ENCODE measurements at regions not wholly inside any gene's neighbourhood (a gene's known extent, or its start where the extent isn't known, plus 50 kb on each side); places are given as distances from the start of the nearest gene placed in this dataset.

- CTCF ChIA-PET: no interaction called here
- Mint-ChIP-seq H3K9me3 (ENCODE audit: low read depth, unreplicated experiment) (peaks cover 2% of the 10 kb centered on the region), H3K27me3 (ENCODE audit: unreplicated experiment) (no peaks in the 10 kb centered on the region), H3K36me3 (ENCODE audit: insufficient read depth, unreplicated experiment) (no peaks in the 10 kb centered on the region), H3K4me3 (ENCODE audit: low read depth, unreplicated experiment) (no peak overlapping the region), H3K4me1 (ENCODE audit: low read depth, unreplicated experiment) (no peaks in the 10 kb centered on the region), H3K27ac (ENCODE audit: unreplicated experiment) (no peak overlapping the region)
- DNase-seq: no peak
- intact Hi-C loops (cut with micrococcal nuclease; ENCODE audit: unreplicated experiment): no loop called here
- no TSS peak for BruUV-seq (replicated peaks)
- no peak for TF ChIP-seq CTCF (IDR thresholded peaks at IDR 0.05; ENCODE audit: unreplicated experiment)
These were observed 313.9 kb downstream of the WDR72 start for GRCh38 chr15:53445531-53445930.

DNA sequence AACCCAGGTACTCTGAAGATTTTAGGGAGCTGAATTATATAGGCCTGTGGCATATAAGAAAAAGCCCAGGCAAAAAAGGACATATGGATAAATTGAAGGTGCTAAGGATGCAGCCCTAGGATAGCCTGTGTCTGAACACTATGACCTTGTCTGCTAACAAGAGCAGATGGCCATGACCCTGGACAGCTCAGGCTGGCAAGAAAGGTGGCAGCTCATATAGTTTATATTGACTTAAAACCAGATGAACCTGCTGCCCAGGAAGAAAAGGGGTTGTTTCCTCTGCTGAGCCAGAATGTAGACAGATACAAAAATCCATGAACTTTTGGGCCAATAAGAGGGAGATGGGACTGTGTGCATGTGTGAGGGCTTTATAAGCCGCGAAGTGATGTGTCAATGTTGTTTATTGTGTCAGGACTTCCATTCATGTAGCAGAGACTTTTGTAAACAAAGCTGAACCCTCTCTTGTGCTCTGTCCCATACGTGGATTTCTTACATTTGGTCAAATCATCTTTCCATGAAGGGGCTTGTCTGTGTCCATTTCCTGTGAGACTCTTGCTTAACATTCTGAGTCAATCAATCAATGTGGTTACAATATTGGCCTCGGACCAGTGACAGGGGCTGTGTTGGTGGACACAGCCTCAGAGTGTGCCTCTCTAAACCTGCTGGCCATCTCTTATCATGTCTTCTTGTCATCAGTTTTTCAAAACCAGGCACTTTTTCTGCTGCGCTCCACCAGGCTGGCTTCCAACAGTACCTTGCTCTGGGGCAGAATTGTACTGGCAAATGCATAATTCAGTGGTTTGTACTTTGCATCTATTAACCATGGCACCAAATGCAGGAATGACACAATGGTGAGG, 321.2 kb downstream of the WDR72 start:
- peaks cover 2% of the 10 kb centered on the region for H3K9me3 Mint-ChIP-seq (ENCODE audit: low read depth, unreplicated experiment)
- DNase-seq: no peak
- no peak for TF ChIP-seq CTCF (IDR thresholded peaks at IDR 0.05; ENCODE audit: unreplicated experiment)
- CTCF ChIA-PET: no interaction called here
- no peak overlapping the region for H3K4me3 Mint-ChIP-seq (ENCODE audit: low read depth, unreplicated experiment)
- no peak overlapping the region for H3K27ac Mint-ChIP-seq (ENCODE audit: unreplicated experiment)
- H3K27me3 Mint-ChIP-seq (ENCODE audit: unreplicated experiment): no peaks in the 10 kb centered on the region
- BruUV-seq (replicated peaks): no TSS peak
- H3K4me1 Mint-ChIP-seq (ENCODE audit: low read depth, unreplicated experiment): peaks cover 9% of the 10 kb centered on the region
- intact Hi-C loops (cut with micrococcal nuclease; ENCODE audit: unreplicated experiment): no loop called here
- no peaks in the 10 kb centered on the region for H3K36me3 Mint-ChIP-seq (ENCODE audit: insufficient read depth, unreplicated experiment)

DNA sequence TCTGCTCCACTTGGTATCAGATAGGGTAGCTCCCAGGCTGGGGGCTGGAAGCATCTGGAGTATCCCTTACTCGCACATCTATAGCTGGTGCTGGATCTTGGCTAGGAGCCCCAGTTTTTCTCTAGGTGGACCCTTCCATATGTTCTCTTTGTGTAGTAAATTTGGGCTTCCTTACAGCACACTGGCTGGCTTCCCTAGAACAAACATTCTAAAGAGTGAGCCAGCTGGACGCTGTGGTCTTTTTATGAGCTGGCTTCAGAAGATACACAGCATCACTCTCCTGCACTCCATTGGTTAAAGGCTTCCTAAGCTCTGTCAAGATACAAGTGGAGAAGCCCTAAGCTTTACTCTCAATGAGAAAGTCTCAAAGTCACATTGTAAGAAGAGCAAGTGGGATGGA, 322.1 kb downstream of the WDR72 start:
- peaks cover 2% of the 10 kb centered on the region for H3K9me3 Mint-ChIP-seq (ENCODE audit: low read depth, unreplicated experiment)
- no peak overlapping the region for H3K4me3 Mint-ChIP-seq (ENCODE audit: low read depth, unreplicated experiment)
- no TSS peak for BruUV-seq (replicated peaks)
- H3K27me3 Mint-ChIP-seq (ENCODE audit: unreplicated experiment): no peaks in the 10 kb centered on the region
- TF ChIP-seq CTCF (IDR thresholded peaks at IDR 0.05; ENCODE audit: unreplicated experiment): no peak
- intact Hi-C loops (cut with micrococcal nuclease; ENCODE audit: unreplicated experiment): no loop called here
- no peaks in the 10 kb centered on the region for H3K36me3 Mint-ChIP-seq (ENCODE audit: insufficient read depth, unreplicated experiment)
- DNase-seq: no peak
- CTCF ChIA-PET: no interaction called here
- H3K27ac Mint-ChIP-seq (ENCODE audit: unreplicated experiment): no peak overlapping the region
- peaks cover 9% of the 10 kb centered on the region for H3K4me1 Mint-ChIP-seq (ENCODE audit: low read depth, unreplicated experiment)

DNA sequence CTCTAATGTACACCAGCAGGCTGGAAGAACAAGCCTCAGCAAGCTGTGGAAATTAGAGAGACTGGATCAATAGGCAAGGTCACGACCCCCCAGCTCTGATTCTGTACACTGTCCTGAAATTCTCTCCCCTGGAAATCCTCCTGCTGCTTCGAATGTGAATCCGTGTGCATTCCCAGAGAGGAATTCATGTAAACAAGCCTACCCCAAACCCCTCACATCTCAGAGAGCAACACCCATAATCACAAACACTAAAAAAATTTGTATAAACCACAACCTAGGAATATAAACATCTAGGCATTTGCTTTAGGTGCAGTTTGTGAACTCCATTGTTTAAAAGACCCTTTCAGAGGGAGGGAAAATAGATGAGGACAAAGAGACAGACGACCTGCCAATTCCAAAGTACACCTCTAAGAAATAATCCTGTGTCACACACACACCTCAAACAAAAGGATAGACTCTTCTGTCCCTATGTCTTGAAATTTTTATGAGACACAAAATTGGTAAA, 325.2 kb downstream of the WDR72 start:
- no peak overlapping the region for H3K27ac Mint-ChIP-seq (ENCODE audit: unreplicated experiment)
- H3K9me3 Mint-ChIP-seq (ENCODE audit: low read depth, unreplicated experiment): no peaks in the 10 kb centered on the region
- TF ChIP-seq CTCF (IDR thresholded peaks at IDR 0.05; ENCODE audit: unreplicated experiment): no peak
- H3K4me3 Mint-ChIP-seq (ENCODE audit: low read depth, unreplicated experiment): no peak overlapping the region
- intact Hi-C loops (cut with micrococcal nuclease; ENCODE audit: unreplicated experiment): no loop called here
- H3K4me1 Mint-ChIP-seq (ENCODE audit: low read depth, unreplicated experiment): peaks cover 9% of the 10 kb centered on the region
- DNase-seq: no peak
- no peaks in the 10 kb centered on the region for H3K27me3 Mint-ChIP-seq (ENCODE audit: unreplicated experiment)
- no peaks in the 10 kb centered on the region for H3K36me3 Mint-ChIP-seq (ENCODE audit: insufficient read depth, unreplicated experiment)
- no TSS peak for BruUV-seq (replicated peaks)
- CTCF ChIA-PET: no interaction called here
